ENCODE measurements at regions not wholly inside any gene's neighbourhood (a gene's known extent, or its start where the extent isn't known, plus 50 kb on each side); places are given as distances from the start of the nearest gene placed in this dataset.

- no peaks in the 10 kb centered on the region for H3K27me3 ChIP-seq (ENCODE audit: control insufficient read depth, insufficient read depth, low read length)
- Mint-ChIP-seq H3K36me3 (no peaks in the 10 kb centered on the region), H3K4me1 (no peaks in the 10 kb centered on the region), H3K4me3 (no peak overlapping the region), H3K27ac (no peak overlapping the region), H3K9me3 (peaks cover under 1% of the 10 kb centered on the region in 2 donors), H3K27me3 (ENCODE audit: low read depth in 2 of 2) (no peaks in the 10 kb centered on the region)
- H3K4me3 ChIP-seq (ENCODE audit: low read length): no peak overlapping the region
- TF ChIP-seq, protein P1, sequence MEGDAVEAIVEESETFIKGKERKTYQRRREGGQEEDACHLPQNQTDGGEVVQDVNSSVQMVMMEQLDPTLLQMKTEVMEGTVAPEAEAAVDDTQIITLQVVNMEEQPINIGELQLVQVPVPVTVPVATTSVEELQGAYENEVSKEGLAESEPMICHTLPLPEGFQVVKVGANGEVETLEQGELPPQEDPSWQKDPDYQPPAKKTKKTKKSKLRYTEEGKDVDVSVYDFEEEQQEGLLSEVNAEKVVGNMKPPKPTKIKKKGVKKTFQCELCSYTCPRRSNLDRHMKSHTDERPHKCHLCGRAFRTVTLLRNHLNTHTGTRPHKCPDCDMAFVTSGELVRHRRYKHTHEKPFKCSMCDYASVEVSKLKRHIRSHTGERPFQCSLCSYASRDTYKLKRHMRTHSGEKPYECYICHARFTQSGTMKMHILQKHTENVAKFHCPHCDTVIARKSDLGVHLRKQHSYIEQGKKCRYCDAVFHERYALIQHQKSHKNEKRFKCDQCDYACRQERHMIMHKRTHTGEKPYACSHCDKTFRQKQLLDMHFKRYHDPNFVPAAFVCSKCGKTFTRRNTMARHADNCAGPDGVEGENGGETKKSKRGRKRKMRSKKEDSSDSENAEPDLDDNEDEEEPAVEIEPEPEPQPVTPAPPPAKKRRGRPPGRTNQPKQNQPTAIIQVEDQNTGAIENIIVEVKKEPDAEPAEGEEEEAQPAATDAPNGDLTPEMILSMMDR (IDR thresholded peaks at IDR 0.05): no peak
- H3K4me1 ChIP-seq (ENCODE audit: control insufficient read depth, insufficient read depth, low read length): no peaks in the 10 kb centered on the region
- intact Hi-C loops (cut with micrococcal nuclease): no loop called here
- H3K9me3 ChIP-seq (ENCODE audit: control insufficient read depth, insufficient read depth, low read length): no peaks in the 10 kb centered on the region
- 86% methylated on average over 3 of the region's 3 CpGs for WGBS (ENCODE audit: insufficient coverage)
- ATAC-seq: no peak
- DNase-seq: no peak
- H3K27ac ChIP-seq (ENCODE audit: low read length): no peak overlapping the region
- no peaks in the 10 kb centered on the region for H3K36me3 ChIP-seq (ENCODE audit: control insufficient read depth, insufficient read depth, low read length)
These were observed 113.2 kb upstream of the TENT5A start for GRCh38 chr6:81865712-81866111.

GRCh38 chr6:81864124-81864523, 111.6 kb upstream of the TENT5A start:
- Mint-ChIP-seq H3K36me3 (no peaks in the 10 kb centered on the region), H3K4me3 (no peak overlapping the region), H3K27ac (no peak overlapping the region), H3K27me3 (ENCODE audit: low read depth in 2 of 2) (no peaks in the 10 kb centered on the region), H3K4me1 (no peaks in the 10 kb centered on the region), H3K9me3 (no peaks in the 10 kb centered on the region)
- Histone ChIP-seq H3K36me3 (ENCODE audit: control insufficient read depth, insufficient read depth, low read length) (no peaks in the 10 kb centered on the region), H3K27me3 (ENCODE audit: control insufficient read depth, insufficient read depth, low read length) (no peaks in the 10 kb centered on the region), H3K27ac (ENCODE audit: low read length) (no peak overlapping the region), H3K4me1 (ENCODE audit: control insufficient read depth, insufficient read depth, low read length) (no peaks in the 10 kb centered on the region), H3K4me3 (ENCODE audit: low read length) (no peak overlapping the region), H3K9me3 (ENCODE audit: control insufficient read depth, insufficient read depth, low read length) (no peaks in the 10 kb centered on the region)
- DNase-seq (no peak), ATAC-seq (no peak)
- TF ChIP-seq, protein P1 (IDR thresholded peaks at IDR 0.05): no peak
- 80% methylated on average over 1 of the region's 2 CpGs for WGBS (ENCODE audit: insufficient coverage)
- intact Hi-C loops (cut with micrococcal nuclease): no loop called here

GRCh38 chr6:81863123-81863522, 110.6 kb upstream of the TENT5A start:
- 100% methylated on average over 1 of the region's 1 CpG for WGBS (ENCODE audit: insufficient coverage)

GRCh38 chr6:81861281-81861680, 108.8 kb upstream of the TENT5A start:
- no peak overlapping the region for H3K4me3 ChIP-seq (ENCODE audit: low read length)
- Mint-ChIP-seq H3K27me3 (ENCODE audit: low read depth in 2 of 2) (no peaks in the 10 kb centered on the region), H3K9me3 (no peaks in the 10 kb centered on the region), H3K27ac (no peak overlapping the region), H3K4me1 (no peaks in the 10 kb centered on the region), H3K36me3 (no peaks in the 10 kb centered on the region), H3K4me3 (no peak overlapping the region)
- no peaks in the 10 kb centered on the region for H3K9me3 ChIP-seq (ENCODE audit: control insufficient read depth, insufficient read depth, low read length)
- H3K27me3 ChIP-seq (ENCODE audit: control insufficient read depth, insufficient read depth, low read length): no peaks in the 10 kb centered on the region
- no peak overlapping the region for H3K27ac ChIP-seq (ENCODE audit: low read length)
- no peaks in the 10 kb centered on the region for H3K4me1 ChIP-seq (ENCODE audit: control insufficient read depth, insufficient read depth, low read length)
- TF ChIP-seq, protein P1 (IDR thresholded peaks at IDR 0.05): no peak
- DNase-seq (no peak), ATAC-seq (no peak)
- WGBS (ENCODE audit: insufficient coverage): 67% methylated on average over 1 of the region's 1 CpG
- no peaks in the 10 kb centered on the region for H3K36me3 ChIP-seq (ENCODE audit: control insufficient read depth, insufficient read depth, low read length)
- intact Hi-C loops (cut with micrococcal nuclease): no loop called here

More at GRCh38 chr6:81863123-81863522, 110.6 kb upstream of the TENT5A start:
- no peak overlapping the region for H3K4me3 ChIP-seq (ENCODE audit: low read length)
- no peaks in the 10 kb centered on the region for H3K4me1 ChIP-seq (ENCODE audit: control insufficient read depth, insufficient read depth, low read length)
- no peak overlapping the region for H3K27ac ChIP-seq (ENCODE audit: low read length)
- no peaks in the 10 kb centered on the region for H3K27me3 Mint-ChIP-seq (ENCODE audit: low read depth in 2 of 2)
- no peaks in the 10 kb centered on the region for H3K4me1 Mint-ChIP-seq
- H3K36me3 ChIP-seq (ENCODE audit: control insufficient read depth, insufficient read depth, low read length): no peaks in the 10 kb centered on the region
- intact Hi-C loops (cut with micrococcal nuclease): no loop called here
- no peaks in the 10 kb centered on the region for H3K9me3 Mint-ChIP-seq
- H3K4me3 Mint-ChIP-seq: no peak overlapping the region
- H3K36me3 Mint-ChIP-seq: no peaks in the 10 kb centered on the region
- H3K9me3 ChIP-seq (ENCODE audit: control insufficient read depth, insufficient read depth, low read length): no peaks in the 10 kb centered on the region
- no peaks in the 10 kb centered on the region for H3K27me3 ChIP-seq (ENCODE audit: control insufficient read depth, insufficient read depth, low read length)
- DNase-seq: no peak
- no peak for ATAC-seq
- TF ChIP-seq, protein P1 (IDR thresholded peaks at IDR 0.05): no peak
- no peak overlapping the region for H3K27ac Mint-ChIP-seq
